Prostate gland (tissue), 2 donors: ENCODE measurements at regions not wholly inside any gene's neighbourhood (a gene's known extent, or its start where the extent isn't known, plus 50 kb on each side); places are given as distances from the start of the nearest gene placed in this dataset.

ENCODE experiments used
- POLR2A ChIP-seq: fragments of 450-650 bp; IDR thresholded peaks from one replicate; pipeline ENCODE4 v1.6.1; 2016; ENCODE audit warnings: antibody characterized with exemption, mild to moderate bottlenecking
- POLR2AphosphoS5 ChIP-seq: sonication (generic); formaldehyde crosslinking; IDR thresholded peaks from one replicate; pipeline ENCODE4 v1.6.1; 2017; ENCODE audit warnings: antibody characterized with exemption
- TF ChIP-seq, protein P1 (sequence below), 4 experiments: fragments of 200-600 bp in 2 of 4; fragments of 450-650 bp in 2 of 4; sonication (generic) in 2 of 4; IDR thresholded peaks; 1 replicate in 3 of 4; 2 replicates in 1 of 4; pipeline ENCODE4 v1.5.1; 2016 to 2019; ENCODE audit warnings: antibody characterized with exemption in 4 of 4, mild to moderate bottlenecking in 2 of 4, moderate library complexity in 2 of 4

DNA sequence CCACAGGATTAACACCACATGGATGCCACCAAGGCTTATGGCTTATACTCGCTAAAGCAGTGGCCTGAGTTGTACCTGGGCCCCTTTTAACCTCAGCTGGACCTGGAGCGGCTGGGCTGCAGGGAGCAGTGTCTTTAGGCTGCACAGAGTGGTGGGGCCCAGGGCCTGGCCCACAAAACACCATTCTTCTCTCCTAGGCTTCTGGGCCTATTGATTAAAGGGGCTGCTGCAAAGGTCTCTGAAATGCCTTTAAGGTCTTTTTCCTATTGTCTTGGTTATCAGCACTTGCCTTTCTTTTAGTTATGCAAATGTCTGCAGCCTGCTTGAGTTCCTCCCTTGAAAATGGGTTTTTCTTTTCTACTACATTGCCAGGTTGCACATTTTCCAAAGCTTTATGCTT lies 973.9 kb upstream of the PRR20A start:
- TF ChIP-seq POLR2A: no peak
- TF ChIP-seq, protein P1, sequence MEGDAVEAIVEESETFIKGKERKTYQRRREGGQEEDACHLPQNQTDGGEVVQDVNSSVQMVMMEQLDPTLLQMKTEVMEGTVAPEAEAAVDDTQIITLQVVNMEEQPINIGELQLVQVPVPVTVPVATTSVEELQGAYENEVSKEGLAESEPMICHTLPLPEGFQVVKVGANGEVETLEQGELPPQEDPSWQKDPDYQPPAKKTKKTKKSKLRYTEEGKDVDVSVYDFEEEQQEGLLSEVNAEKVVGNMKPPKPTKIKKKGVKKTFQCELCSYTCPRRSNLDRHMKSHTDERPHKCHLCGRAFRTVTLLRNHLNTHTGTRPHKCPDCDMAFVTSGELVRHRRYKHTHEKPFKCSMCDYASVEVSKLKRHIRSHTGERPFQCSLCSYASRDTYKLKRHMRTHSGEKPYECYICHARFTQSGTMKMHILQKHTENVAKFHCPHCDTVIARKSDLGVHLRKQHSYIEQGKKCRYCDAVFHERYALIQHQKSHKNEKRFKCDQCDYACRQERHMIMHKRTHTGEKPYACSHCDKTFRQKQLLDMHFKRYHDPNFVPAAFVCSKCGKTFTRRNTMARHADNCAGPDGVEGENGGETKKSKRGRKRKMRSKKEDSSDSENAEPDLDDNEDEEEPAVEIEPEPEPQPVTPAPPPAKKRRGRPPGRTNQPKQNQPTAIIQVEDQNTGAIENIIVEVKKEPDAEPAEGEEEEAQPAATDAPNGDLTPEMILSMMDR (IDR thresholded peaks at IDR 0.05): no peak
- no peak for TF ChIP-seq POLR2AphosphoS5
